ENCODE measurements at regions not wholly inside any gene's neighbourhood (a gene's known extent, or its start where the extent isn't known, plus 50 kb on each side); places are given as distances from the start of the nearest gene placed in this dataset.

DNA sequence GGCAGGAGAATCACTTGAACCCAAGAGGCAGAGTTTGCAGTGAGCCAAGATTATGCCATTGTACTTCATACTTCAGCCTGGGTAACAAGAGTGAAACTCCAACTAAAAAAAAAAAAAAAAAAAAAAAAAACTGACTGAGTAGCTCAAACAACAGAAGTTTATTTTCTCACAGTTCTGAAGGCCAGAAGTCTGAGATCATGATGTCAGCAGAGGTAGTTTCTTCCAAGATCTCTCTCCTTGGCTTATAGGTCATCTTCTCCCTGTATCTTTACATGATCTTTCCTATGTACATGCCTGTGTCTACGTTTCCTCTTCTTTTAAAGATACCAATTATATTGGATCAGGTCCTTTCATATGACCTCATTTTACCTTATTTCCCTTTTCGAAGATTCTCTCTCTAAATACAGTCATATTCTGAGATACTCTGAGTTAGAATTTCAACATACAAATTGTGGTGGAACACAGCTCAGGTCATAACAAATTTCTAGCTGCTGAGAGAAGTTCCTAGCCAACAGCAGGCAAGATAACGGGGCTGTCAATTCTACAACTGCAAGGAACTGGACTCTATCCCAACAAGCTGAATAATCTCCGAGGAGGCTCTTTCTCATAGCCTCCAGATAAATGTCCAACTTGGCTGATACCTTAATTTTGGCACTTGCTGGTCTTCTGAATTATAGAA, 187.7 kb upstream of the ADAMTS5 start:
- TF ChIP-seq, protein P1, sequence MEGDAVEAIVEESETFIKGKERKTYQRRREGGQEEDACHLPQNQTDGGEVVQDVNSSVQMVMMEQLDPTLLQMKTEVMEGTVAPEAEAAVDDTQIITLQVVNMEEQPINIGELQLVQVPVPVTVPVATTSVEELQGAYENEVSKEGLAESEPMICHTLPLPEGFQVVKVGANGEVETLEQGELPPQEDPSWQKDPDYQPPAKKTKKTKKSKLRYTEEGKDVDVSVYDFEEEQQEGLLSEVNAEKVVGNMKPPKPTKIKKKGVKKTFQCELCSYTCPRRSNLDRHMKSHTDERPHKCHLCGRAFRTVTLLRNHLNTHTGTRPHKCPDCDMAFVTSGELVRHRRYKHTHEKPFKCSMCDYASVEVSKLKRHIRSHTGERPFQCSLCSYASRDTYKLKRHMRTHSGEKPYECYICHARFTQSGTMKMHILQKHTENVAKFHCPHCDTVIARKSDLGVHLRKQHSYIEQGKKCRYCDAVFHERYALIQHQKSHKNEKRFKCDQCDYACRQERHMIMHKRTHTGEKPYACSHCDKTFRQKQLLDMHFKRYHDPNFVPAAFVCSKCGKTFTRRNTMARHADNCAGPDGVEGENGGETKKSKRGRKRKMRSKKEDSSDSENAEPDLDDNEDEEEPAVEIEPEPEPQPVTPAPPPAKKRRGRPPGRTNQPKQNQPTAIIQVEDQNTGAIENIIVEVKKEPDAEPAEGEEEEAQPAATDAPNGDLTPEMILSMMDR (IDR thresholded peaks at IDR 0.05), result no peak
- TF ChIP-seq POLR2AphosphoS5 (IDR thresholded peaks at IDR 0.05; ENCODE audit: insufficient read depth in 1 of 2, low read depth in 1 of 2), result no peak

All from vagina (tissue), 2 donors.